Hepatocyte (in vitro differentiated cells): ENCODE measurements at regions not wholly inside any gene's neighbourhood (a gene's known extent, or its start where the extent isn't known, plus 50 kb on each side); places are given as distances from the start of the nearest gene placed in this dataset.

Source experiments
- DNase-seq: peaks from one replicate; pipeline ENCODE4 v3.0.0-alpha.2; 2016; ENCODE audit warnings: low spot score
- H2AFZ ChIP-seq: fragments of 200-600 bp; sonication (generic); 2 replicates; pipeline ENCODE4 v1.6.0; 2016; ENCODE audit warnings: antibody characterized with exemption, mild to moderate bottlenecking
- H3K27ac ChIP-seq: fragments of 200-600 bp; sonication (generic); 2 replicates; pipeline ENCODE4 v1.5.1; 2016; ENCODE audit warnings: mild to moderate bottlenecking
- H3K27me3 ChIP-seq: fragments of 200-600 bp; sonication (generic); 2 replicates; pipeline ENCODE4 v1.6.1; 2016
- H3K36me3 ChIP-seq: fragments of 200-600 bp; sonication (generic); replicated peaks from 2 replicates; pipeline ENCODE4 v1.5.1; 2016; ENCODE audit warnings: low read depth; ENCODE audit not compliant: insufficient read depth
- H3K4me1 ChIP-seq: fragments of 200-600 bp; sonication (generic); 2 replicates; pipeline ENCODE4 v1.5.1; 2016; ENCODE audit warnings: mild to moderate bottlenecking, moderate library complexity; ENCODE audit not compliant: insufficient read depth
- H3K4me2 ChIP-seq: fragments of 200-600 bp; sonication (generic); 2 replicates; pipeline ENCODE4 v1.6.0; 2016
- H3K4me3 ChIP-seq: fragments of 200-600 bp; sonication (generic); 2 replicates; pipeline ENCODE4 v1.5.1; 2016; ENCODE audit warnings: mild to moderate bottlenecking
- H3K79me2 ChIP-seq: fragments of 200-600 bp; sonication (generic); 2 replicates; pipeline ENCODE4 v1.6.0; 2017; ENCODE audit warnings: mild to moderate bottlenecking
- H3K9me2 ChIP-seq: fragments of 200-600 bp; sonication (generic); replicated peaks from 2 replicates; pipeline ENCODE4 v1.6.0; 2017; ENCODE audit warnings: mild to moderate bottlenecking; ENCODE audit not compliant: insufficient read depth
- H3K9me3 ChIP-seq: fragments of 200-600 bp; sonication (generic); 2 replicates; pipeline ENCODE4 v1.5.1; 2016; ENCODE audit warnings: low read depth, mild to moderate bottlenecking
- H4K20me1 ChIP-seq: fragments of 200-600 bp; sonication (generic); 2 replicates; pipeline ENCODE4 v1.6.0; 2016; ENCODE audit warnings: mild to moderate bottlenecking; ENCODE audit not compliant: insufficient read depth, poor library complexity, severe bottlenecking
- EZH2 ChIP-seq: fragments of 200-600 bp; sonication (generic); IDR thresholded peaks from 2 replicates; pipeline ENCODE4 v1.6.1; 2016; ENCODE audit warnings: antibody characterized with exemption, mild to moderate bottlenecking, borderline replicate concordance
- EZH2phosphoT487 ChIP-seq: fragments of 200-600 bp; sonication (generic); IDR thresholded peaks from one replicate; pipeline ENCODE4 v1.6.1; 2018; ENCODE audit warnings: antibody characterized with exemption, mild to moderate bottlenecking, low read depth, moderate library complexity; ENCODE audit not compliant: unreplicated experiment, severe bottlenecking
- WGBS: methylation state at CpG from one replicate; pipeline ENCODE4 v1.1.6; 2016; ENCODE audit warnings: low lambda C conversion rate; ENCODE audit errors: missing lambda C conversion rate; 5-methylcytosine and 5-hydroxymethylcytosine counted together
- TF ChIP-seq, protein P1 (sequence below): fragments of 200-600 bp; sonication (generic); IDR thresholded peaks from 2 replicates; pipeline ENCODE4 v1.5.1; 2016; ENCODE audit warnings: antibody characterized with exemption, mild to moderate bottlenecking; ENCODE audit not compliant: poor library complexity

DNA sequence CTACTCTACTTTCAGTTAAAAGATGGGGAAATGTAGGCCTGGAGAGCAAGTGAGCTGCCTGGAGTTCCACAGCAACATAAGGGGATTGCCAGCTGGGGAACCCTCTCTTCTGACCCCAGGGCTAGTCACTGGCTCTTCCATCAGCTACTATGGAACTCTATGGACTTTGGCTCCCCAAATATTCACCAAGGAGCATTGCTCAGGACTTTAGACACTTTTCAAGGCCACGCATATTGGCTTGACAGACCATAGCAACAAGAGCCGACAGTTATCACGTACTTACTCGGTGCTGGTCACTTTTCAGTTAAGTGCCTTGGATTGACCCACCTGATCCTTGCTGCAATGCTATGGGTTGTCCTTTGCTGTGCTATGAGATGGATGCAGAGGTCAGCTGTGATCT is 360.7 kb upstream of the CHD6 start:
- TF ChIP-seq EZH2: no peak
- TF ChIP-seq EZH2phosphoT487: no peak
- TF ChIP-seq, protein P1, sequence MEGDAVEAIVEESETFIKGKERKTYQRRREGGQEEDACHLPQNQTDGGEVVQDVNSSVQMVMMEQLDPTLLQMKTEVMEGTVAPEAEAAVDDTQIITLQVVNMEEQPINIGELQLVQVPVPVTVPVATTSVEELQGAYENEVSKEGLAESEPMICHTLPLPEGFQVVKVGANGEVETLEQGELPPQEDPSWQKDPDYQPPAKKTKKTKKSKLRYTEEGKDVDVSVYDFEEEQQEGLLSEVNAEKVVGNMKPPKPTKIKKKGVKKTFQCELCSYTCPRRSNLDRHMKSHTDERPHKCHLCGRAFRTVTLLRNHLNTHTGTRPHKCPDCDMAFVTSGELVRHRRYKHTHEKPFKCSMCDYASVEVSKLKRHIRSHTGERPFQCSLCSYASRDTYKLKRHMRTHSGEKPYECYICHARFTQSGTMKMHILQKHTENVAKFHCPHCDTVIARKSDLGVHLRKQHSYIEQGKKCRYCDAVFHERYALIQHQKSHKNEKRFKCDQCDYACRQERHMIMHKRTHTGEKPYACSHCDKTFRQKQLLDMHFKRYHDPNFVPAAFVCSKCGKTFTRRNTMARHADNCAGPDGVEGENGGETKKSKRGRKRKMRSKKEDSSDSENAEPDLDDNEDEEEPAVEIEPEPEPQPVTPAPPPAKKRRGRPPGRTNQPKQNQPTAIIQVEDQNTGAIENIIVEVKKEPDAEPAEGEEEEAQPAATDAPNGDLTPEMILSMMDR: no peak
- WGBS: 93% methylated on average over 4 of the region's 4 CpGs
- no peaks in the 10 kb centered on the region for H3K4me1 ChIP-seq

DNA sequence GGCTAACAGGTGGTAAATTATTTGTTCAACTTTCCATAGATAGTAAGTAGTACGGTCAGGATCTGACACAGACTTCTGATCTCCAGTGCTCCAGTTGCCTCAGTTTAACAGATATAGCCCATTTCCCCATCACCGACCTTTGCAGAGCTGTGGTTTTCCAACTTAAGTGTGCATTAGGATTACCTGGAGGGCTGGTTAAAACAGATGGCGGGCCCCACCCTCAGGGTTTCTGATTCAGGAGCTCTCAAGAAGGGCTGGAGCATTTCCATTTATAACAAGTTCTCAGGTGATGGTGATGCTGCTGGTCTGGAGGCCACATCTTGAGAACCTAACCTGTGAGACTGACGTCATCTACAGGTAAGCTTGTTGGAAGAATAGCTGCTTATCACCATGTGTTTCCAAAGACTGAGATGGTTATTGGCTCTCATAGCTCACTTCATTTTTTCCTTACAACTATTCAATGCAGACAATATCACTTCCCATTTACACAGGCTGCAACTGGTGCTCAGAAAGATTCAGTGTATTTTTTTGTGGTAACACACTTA is 360.1 kb upstream of the CHD6 start:
- 80% methylated on average over 4 of the region's 4 CpGs for WGBS
- Histone ChIP-seq H3K79me2 (no peaks in the 10 kb centered on the region), H3K27ac (no peak overlapping the region), H3K9me2 (no peaks in the 10 kb centered on the region), H4K20me1 (no peaks in the 10 kb centered on the region), H2AFZ (no peak overlapping the region), H3K36me3 (no peaks in the 10 kb centered on the region), H3K27me3 (no peaks in the 10 kb centered on the region), H3K4me3 (no peak overlapping the region), H3K4me2 (no peak overlapping the region), H3K9me3 (no peaks in the 10 kb centered on the region), H3K4me1 (no peaks in the 10 kb centered on the region)
- TF ChIP-seq EZH2 (no peak), EZH2phosphoT487 (no peak)
- TF ChIP-seq, protein P1: no peak
- DNase-seq: no peak

More for the DNA sequence above, 360.7 kb upstream of the CHD6 start:
- Histone ChIP-seq H3K27me3 (no peaks in the 10 kb centered on the region), H4K20me1 (no peaks in the 10 kb centered on the region), H3K4me3 (no peak overlapping the region), H3K79me2 (no peaks in the 10 kb centered on the region), H3K36me3 (no peaks in the 10 kb centered on the region), H3K4me2 (no peak overlapping the region), H3K9me3 (no peaks in the 10 kb centered on the region), H3K9me2 (no peaks in the 10 kb centered on the region), H3K27ac (no peak overlapping the region), H2AFZ (no peak overlapping the region)
- no peak for DNase-seq

- H3K4me3 ChIP-seq: no peak overlapping the region
- DNase-seq: no peak
- no peaks in the 10 kb centered on the region for H3K79me2 ChIP-seq
- WGBS: 64% methylated on average over 6 of the region's 6 CpGs
- no peaks in the 10 kb centered on the region for H3K9me3 ChIP-seq
- TF ChIP-seq, protein P1: no peak
- TF ChIP-seq EZH2 (no peak), EZH2phosphoT487 (no peak)
- no peak overlapping the region for H3K27ac ChIP-seq
- H3K9me2 ChIP-seq: no peaks in the 10 kb centered on the region
- no peak overlapping the region for H3K4me2 ChIP-seq
- H3K36me3 ChIP-seq: no peaks in the 10 kb centered on the region
- H2AFZ ChIP-seq: no peak overlapping the region
- H4K20me1 ChIP-seq: no peaks in the 10 kb centered on the region
- H3K27me3 ChIP-seq: no peaks in the 10 kb centered on the region
- H3K4me1 ChIP-seq: no peaks in the 10 kb centered on the region
Observed at GRCh38 chr20:41969656-41970055, 351.5 kb upstream of the CHD6 start.

DNA sequence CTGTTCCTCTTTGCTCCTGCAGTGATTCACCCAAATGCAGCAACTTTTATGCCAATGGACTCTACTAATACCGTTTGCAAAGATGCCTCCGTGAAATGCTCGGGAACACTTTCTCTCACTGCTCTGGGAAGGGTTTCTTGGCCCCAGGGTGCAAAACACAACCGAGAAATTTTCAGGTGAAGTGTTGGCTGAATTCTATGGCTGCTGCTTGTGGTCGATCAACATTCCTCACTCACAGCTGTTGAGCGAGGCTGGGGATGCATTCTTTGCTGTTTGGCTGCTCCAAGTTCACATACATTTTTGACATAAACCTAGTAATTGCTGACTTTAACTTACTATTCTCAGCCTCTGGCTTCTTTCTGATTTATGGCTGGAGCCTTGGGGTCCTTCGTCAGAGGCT is 342.0 kb upstream of the CHD6 start:
- 70% methylated on average over 7 of the region's 7 CpGs for WGBS
- H3K36me3 ChIP-seq: no peaks in the 10 kb centered on the region
- H3K9me3 ChIP-seq: no peaks in the 10 kb centered on the region
- H3K27ac ChIP-seq: no peak overlapping the region
- no peak for TF ChIP-seq EZH2phosphoT487
- no peak for TF ChIP-seq EZH2
- TF ChIP-seq, protein P1: no peak
- no peaks in the 10 kb centered on the region for H3K79me2 ChIP-seq
- no peak overlapping the region for H2AFZ ChIP-seq
- no peak for DNase-seq
- no peaks in the 10 kb centered on the region for H3K27me3 ChIP-seq
- H3K4me3 ChIP-seq: no peak overlapping the region
- H3K4me1 ChIP-seq: no peaks in the 10 kb centered on the region
- no peaks in the 10 kb centered on the region for H4K20me1 ChIP-seq
- no peak overlapping the region for H3K4me2 ChIP-seq
- H3K9me2 ChIP-seq: no peaks in the 10 kb centered on the region
